AG09309 (cell line): ENCODE measurements at regions not wholly inside any gene's neighbourhood (a gene's known extent, or its start where the extent isn't known, plus 50 kb on each side); places are given as distances from the start of the nearest gene placed in this dataset.

Source experiments
- DNase-seq: peaks from one replicate; pipeline ENCODE4 v3.0.0-alpha.2; 2010; ENCODE audit warnings: low read depth
- H3K4me3 ChIP-seq: 2 replicates; pipeline ENCODE4 v1.5.1; 2011; ENCODE audit warnings: mild to moderate bottlenecking, low read depth, low read length, moderate library complexity; ENCODE audit not compliant: control insufficient read depth
- CTCF ChIP-seq: IDR thresholded peaks from 2 replicates; pipeline ENCODE4 v1.5.1; 2011; ENCODE audit warnings: mild to moderate bottlenecking, low read depth, low read length, inconsistent platforms; ENCODE audit not compliant: insufficient read depth, control insufficient read depth; ENCODE audit errors: missing control alignments

DNA sequence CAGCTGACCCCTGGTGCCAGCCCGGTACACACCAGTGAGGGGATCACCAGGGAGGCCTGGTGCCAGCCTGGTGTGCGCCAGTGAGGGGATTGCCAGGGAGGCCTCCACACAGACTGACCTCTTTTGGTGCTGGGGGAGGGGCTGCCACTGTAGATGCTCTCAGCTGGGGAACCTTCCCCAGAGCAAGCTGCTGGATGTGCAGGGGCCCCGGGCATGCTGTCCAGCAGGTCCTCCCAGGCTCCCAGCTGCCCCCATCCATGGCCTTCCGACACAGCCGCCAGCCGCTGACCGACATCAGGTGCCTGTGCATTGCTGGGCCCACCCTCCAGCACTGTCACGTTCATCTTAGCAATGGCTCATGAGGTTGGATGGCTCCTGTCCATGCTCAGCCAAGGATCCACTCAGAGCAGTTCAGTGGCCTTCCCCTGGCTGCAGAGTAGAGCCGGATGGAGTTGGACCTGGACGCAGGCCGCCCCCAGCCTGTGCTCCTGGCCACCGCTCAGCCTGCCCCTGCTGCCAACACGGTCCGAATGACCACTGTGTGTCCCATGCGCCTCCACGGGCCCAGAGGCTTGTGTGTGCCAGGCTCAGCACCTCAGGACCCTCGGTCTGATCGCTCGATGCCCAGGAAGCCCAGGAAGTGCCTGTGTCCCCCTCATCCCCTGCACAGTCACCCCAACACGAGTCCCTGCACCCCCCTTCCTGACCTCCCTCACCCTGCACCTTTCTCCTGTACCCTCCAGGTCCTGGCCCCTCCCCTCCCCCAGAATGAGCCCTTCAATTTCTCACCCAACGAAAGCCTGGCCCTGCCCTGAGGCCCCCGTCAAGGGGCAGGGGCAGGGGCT, 95.7 kb downstream of the YTHDF1 start:
- H3K4me3 ChIP-seq, result no peak overlapping the region
- DNase-seq, result no peak
- no peak for TF ChIP-seq CTCF

GRCh38 chr20:63119121-63119962, 96.6 kb downstream of the YTHDF1 start:
- H3K4me3 ChIP-seq, result no peak overlapping the region
- TF ChIP-seq CTCF, result no peak
- DNase-seq, result no peak

- no peak overlapping the region for H3K4me3 ChIP-seq
- no peak for TF ChIP-seq CTCF
These were observed 97.4 kb downstream of the YTHDF1 start for GRCh38 chr20:63118303-63119120.

GRCh38 chr20:63117661-63118302, 98.1 kb downstream of the YTHDF1 start:
- no peak for DNase-seq
- H3K4me3 ChIP-seq, result no peak overlapping the region
- TF ChIP-seq CTCF, result no peak

More at GRCh38 chr20:63118303-63119120, 97.4 kb downstream of the YTHDF1 start:
- DNase-seq, result no peak

DNA sequence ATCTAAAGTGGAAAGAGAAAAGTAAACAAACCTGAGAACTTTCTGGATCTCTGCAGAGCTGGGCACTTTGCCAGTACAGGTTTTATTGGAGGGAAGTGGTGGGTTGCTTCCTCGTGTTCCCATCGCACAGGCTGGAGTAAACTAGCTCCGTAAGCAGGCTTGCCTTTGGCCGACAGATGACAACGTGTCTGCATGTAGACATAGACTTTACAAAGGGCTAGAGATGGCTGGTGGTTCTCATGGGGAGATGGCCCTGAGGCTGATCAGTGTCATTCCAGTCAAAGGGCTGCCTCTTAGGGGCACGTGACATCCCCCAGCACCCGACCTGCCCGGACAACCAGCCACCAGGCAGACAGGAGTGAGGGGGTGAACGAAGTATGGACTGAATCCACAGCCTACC, 98.8 kb downstream of the YTHDF1 start:
- no peak overlapping the region for H3K4me3 ChIP-seq
- DNase-seq, result no peak
- no peak for TF ChIP-seq CTCF
